ACC112 (cell line): ENCODE measurements at regions not wholly inside any gene's neighbourhood (a gene's known extent, or its start where the extent isn't known, plus 50 kb on each side); places are given as distances from the start of the nearest gene placed in this dataset.

Experiments
- H2AFZ ChIP-seq: fragments of 200-600 bp; sonication (generic); one replicate; pipeline ENCODE4 v1.6.0; 2017; ENCODE audit warnings: antibody characterized with exemption, low read length; ENCODE audit not compliant: unreplicated experiment
- H3K27ac ChIP-seq: fragments of 200-600 bp; sonication (generic); 2 replicates; pipeline ENCODE4 v1.5.1; 2014; ENCODE audit warnings: low read depth, mild to moderate bottlenecking, antibody characterized with exemption, low read length, moderate library complexity
- H3K27me3 ChIP-seq: fragments of 200-600 bp; sonication (generic); 2 replicates; pipeline ENCODE4 v1.6.1; 2014; ENCODE audit warnings: mild to moderate bottlenecking, antibody characterized with exemption, low read length, moderate library complexity, mixed read lengths; ENCODE audit not compliant: insufficient read depth
- H3K36me3 ChIP-seq: fragments of 200-600 bp; sonication (generic); 2 replicates; pipeline ENCODE4 v1.6.1; 2016; ENCODE audit warnings: mild to moderate bottlenecking, antibody characterized with exemption, low read length, moderate library complexity, mixed read lengths; ENCODE audit not compliant: insufficient read depth
- H3K4me1 ChIP-seq: fragments of 200-600 bp; sonication (generic); one replicate; pipeline ENCODE4 v1.6.1; 2016; ENCODE audit warnings: low read length, mixed read lengths; ENCODE audit not compliant: insufficient read depth, unreplicated experiment, control insufficient read depth
- H3K4me3 ChIP-seq: fragments of 200-600 bp; sonication (generic); 2 replicates; pipeline ENCODE4 v1.5.1; 2014; ENCODE audit warnings: mild to moderate bottlenecking, low read depth, low read length
- H3K79me2 ChIP-seq: fragments of 200-600 bp; sonication (generic); one replicate; pipeline ENCODE4 v1.6.0; 2016; ENCODE audit warnings: low read length; ENCODE audit not compliant: control insufficient read depth, unreplicated experiment, insufficient read depth

DNA sequence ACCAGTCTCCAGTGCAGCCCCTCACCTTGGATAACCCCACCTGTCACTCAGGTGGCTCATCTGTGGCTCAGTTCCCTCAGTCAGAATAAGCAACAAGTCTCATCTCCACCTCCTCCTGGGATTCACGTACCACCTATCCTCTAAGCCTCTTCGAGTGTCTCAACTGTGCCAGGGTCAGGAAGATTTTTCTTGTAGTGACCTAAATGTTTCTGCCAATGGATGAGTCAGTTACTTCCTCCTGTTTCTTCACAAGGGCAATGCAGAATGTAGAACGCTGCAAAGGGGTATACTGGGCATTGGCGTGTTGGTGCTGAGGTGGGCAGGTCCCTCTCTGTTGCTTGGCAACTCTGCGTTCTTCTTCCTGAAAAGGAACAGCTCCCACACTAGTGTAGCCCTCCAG is 213.3 kb upstream of the CXCR4 start:
- Histone ChIP-seq H3K27me3 (no peaks in the 10 kb centered on the region), H3K4me3 (no peak overlapping the region), H3K4me1 (no peaks in the 10 kb centered on the region), H3K79me2 (no peaks in the 10 kb centered on the region), H3K36me3 (no peaks in the 10 kb centered on the region), H2AFZ (no peak overlapping the region), H3K27ac (no peak overlapping the region)

DNA sequence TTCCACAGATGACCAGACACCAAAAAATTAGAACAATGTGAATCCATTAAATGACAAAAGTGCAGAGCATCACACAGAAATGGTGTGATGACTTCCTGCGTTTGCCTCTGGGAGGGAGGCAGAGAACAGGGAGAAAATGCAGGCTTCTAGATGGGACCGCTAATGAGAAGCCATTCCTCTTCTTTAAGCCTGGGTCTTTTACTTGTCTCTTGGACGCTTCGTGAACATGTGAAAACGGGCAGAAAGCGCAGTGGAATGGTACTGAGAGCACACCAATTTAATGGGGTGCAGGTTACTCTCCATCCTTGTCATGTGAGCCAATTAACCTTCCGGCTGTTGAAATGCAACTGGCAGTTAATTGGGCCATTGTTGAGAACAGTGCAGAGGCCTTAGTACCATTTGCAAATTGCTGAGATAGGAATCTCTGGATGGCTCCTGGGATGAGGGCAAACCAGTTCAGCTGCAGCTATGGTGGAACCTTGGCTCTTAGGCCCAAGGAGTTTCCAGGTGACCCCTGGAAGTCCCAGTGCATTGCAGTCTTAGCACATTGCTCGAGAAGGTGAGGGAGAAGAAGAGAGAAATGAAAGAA is 210.4 kb upstream of the CXCR4 start:
- H2AFZ ChIP-seq, result no peak overlapping the region
- no peak overlapping the region for H3K4me3 ChIP-seq
- no peaks in the 10 kb centered on the region for H3K79me2 ChIP-seq
- H3K4me1 ChIP-seq, result no peaks in the 10 kb centered on the region
- no peak overlapping the region for H3K27ac ChIP-seq
- no peaks in the 10 kb centered on the region for H3K36me3 ChIP-seq
- no peaks in the 10 kb centered on the region for H3K27me3 ChIP-seq

DNA sequence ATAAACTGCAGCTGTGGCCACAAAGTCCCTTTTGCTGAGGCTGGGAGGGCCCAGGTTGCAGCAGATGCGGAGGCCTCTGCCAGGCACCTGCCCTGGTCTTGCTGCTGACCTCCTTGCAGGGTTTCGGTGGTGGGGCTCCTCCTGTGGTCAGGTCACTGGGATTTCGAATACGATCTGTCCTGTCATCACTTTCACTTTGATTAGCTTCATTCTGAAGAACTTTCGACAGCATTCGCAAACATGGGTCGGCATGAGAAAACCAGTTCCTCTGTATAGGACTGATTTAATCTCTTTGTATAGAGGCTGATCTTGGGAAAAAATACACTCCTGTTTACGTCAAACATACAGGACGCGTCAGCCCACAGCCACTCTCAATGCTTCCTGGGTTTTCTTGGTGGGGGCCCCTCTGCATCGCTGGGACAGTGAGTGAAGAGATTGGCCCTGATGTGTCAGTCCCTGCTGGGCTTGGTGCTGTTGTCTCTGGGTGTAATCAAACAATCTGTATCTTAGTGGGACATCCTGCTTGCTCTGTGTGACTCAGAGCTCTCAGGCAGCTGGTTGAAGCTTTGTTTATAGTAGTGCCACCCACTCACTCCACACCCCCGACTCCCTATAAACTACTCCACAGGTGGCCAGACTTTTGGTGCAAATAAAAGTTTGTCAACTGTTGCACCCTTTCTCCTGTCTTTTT is 209.4 kb upstream of the CXCR4 start:
- H3K27ac ChIP-seq, result no peak overlapping the region
- no peak overlapping the region for H3K4me3 ChIP-seq
- no peaks in the 10 kb centered on the region for H3K79me2 ChIP-seq
- no peak overlapping the region for H2AFZ ChIP-seq
- no peaks in the 10 kb centered on the region for H3K36me3 ChIP-seq
- no peaks in the 10 kb centered on the region for H3K27me3 ChIP-seq
- H3K4me1 ChIP-seq, result no peaks in the 10 kb centered on the region

DNA sequence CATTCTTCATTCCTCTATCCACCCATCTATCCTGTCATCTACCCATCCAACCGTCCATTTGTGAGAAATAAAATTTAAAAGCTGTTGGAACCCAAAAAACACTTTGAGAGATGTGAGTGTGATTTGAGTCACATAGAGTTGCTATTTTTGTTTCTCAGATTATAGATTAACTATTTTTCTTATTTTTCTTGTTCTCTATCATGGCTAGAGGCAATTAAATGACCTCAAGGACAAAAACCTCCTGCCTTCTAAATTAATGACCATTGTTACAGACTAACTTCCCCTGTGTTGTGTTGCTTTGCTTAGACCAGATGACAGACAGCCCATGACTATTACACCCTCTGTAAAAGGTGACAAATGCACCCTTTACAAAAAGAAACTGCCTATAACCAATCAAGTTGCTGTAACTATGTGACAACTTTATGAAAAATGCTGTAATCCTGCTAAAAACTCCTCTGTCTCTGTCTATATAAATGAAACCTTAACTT is 207.9 kb upstream of the CXCR4 start:
- no peak overlapping the region for H3K4me3 ChIP-seq
- no peaks in the 10 kb centered on the region for H3K27me3 ChIP-seq
- H3K4me1 ChIP-seq, result no peaks in the 10 kb centered on the region
- no peaks in the 10 kb centered on the region for H3K36me3 ChIP-seq
- no peaks in the 10 kb centered on the region for H3K79me2 ChIP-seq
- no peak overlapping the region for H3K27ac ChIP-seq
- no peak overlapping the region for H2AFZ ChIP-seq

DNA sequence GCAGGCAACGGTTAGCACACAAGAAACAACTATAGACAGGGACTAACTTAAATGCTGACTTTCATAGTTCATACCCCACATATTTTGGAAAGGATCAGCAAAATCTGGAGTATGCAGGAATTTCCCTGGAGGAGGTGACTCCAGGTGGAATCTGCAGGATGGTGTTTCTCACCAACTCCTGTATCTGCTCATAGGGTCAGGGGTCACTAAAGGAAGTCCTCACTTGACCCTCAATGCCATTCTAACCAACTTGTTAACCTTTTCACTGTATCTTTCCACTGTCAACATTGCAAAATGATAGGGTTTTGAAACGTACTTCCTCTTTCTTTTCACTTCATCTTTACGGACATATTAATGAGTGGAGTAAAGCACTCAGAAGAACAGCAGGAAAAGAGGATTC is 207.0 kb upstream of the CXCR4 start:
- no peaks in the 10 kb centered on the region for H3K27me3 ChIP-seq
- H3K4me3 ChIP-seq, result no peak overlapping the region
- no peak overlapping the region for H3K27ac ChIP-seq
- no peaks in the 10 kb centered on the region for H3K36me3 ChIP-seq
- no peak overlapping the region for H2AFZ ChIP-seq
- no peaks in the 10 kb centered on the region for H3K79me2 ChIP-seq
- H3K4me1 ChIP-seq, result no peaks in the 10 kb centered on the region

DNA sequence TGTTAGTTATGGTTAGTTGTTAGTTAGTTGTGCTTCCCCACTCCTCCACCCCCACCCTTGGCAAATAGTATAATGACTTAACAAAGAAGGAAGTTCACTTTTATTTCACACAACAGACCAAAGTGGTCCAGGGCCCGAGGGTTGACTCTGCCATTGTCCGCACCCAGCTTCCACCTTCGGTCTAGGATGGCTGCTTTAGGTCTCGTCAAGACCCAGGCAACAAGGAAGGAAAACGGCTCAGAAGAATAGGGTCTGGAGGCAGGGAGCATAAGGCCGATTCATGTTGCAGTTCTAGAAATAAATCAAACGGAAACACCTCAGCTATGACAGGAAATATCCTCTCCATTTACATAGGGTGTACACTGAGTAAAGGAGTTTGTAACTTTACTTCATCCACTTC is 206.0 kb upstream of the CXCR4 start:
- no peaks in the 10 kb centered on the region for H3K4me1 ChIP-seq

DNA sequence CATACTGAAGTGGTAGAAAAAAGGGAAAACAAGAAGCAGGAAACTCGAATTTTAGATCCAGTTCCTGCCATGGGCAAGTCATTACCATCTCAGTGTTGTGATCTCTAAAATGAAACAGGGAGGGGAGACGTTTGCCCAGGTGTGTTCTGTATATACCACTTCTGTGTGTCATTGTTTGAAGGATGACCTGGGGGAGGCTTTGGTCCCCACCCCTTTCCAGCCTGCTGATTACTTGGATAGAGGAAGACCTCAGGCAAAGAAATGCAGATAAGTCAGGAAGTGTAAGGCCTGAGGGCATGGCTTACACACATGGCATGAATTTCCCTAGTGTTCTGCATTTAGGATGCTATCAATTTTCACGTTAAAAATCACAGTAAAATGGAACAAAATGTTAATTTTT is 205.2 kb upstream of the CXCR4 start:
- Histone ChIP-seq H3K79me2 (no peaks in the 10 kb centered on the region), H3K4me1 (no peaks in the 10 kb centered on the region), H3K4me3 (no peak overlapping the region), H2AFZ (no peak overlapping the region), H3K27me3 (no peaks in the 10 kb centered on the region), H3K36me3 (no peaks in the 10 kb centered on the region), H3K27ac (no peak overlapping the region)

More for the DNA sequence above, 206.0 kb upstream of the CXCR4 start:
- H2AFZ ChIP-seq, result no peak overlapping the region
- H3K27ac ChIP-seq, result no peak overlapping the region
- H3K36me3 ChIP-seq, result no peaks in the 10 kb centered on the region
- H3K79me2 ChIP-seq, result no peaks in the 10 kb centered on the region
- no peak overlapping the region for H3K4me3 ChIP-seq
- no peaks in the 10 kb centered on the region for H3K27me3 ChIP-seq

DNA sequence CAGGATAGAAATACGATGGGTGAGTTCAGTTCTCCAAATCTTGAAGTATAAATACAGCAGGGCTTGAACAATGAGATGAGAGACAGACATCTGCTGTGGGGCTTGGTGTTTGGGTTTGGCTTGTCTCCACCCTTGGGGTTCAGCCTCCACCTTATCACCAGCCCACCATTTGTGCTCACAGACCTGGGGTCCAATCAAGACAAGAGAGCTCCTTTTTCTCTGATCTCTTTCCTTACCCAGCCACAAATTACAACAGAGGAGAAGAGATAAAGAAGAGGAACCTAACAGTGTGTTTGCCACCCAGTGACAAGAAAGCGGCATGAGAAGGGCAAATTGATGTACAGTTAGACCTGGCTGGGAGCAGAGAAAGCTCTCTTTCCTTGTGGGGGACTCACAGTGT is 204.5 kb upstream of the CXCR4 start:
- Histone ChIP-seq H3K36me3 (no peaks in the 10 kb centered on the region), H3K79me2 (no peaks in the 10 kb centered on the region), H2AFZ (no peak overlapping the region), H3K4me3 (no peak overlapping the region), H3K4me1 (no peaks in the 10 kb centered on the region), H3K27me3 (no peaks in the 10 kb centered on the region), H3K27ac (no peak overlapping the region)

DNA sequence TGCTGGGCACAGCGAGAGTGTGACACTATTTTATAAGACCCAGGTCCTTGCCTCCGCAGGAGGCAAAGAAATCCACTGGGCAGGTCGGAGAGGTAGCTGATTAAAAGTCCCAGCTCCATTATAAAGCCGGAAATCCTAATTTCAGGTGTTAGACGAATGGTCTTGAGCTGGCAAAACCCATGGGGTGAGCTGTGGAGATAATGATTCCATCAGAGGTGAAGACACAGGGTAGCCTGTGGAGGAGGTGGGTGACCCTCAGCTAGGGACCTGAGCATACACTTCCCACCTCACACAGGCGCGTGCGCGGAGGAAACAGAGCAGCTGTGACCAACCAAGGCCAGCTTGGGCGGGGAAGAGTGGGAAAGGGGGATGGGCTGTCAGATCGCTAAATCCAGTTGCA is 201.7 kb upstream of the CXCR4 start:
- H3K27ac ChIP-seq, result no peak overlapping the region
- H2AFZ ChIP-seq, result no peak overlapping the region
- no peaks in the 10 kb centered on the region for H3K4me1 ChIP-seq

DNA sequence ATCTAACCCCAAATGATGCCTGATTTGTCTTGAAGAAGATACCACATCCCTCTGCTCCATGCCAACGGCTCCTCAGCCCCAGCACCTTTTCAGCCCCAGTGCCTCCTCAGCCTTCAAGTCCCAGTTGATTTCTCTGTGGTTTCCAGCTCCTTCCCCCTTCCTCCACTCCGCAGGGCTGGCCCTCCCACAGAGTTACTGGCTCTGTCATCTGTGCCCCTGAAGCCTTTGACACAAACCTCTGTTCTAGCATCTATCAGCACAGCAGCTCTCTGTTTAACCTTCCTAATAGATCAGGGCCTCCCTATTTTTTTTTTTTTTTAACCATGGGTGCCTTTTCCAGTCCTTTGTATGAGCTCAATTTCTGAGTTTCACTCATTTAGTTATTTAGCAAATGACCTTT is 201.3 kb upstream of the CXCR4 start:
- Histone ChIP-seq H3K79me2 (no peaks in the 10 kb centered on the region), H3K4me1 (no peaks in the 10 kb centered on the region), H3K27me3 (peaks cover 3% of the 10 kb centered on the region; the same call in 1 of the 2 replicates), H3K27ac (no peak overlapping the region), H2AFZ (no peak overlapping the region), H3K4me3 (no peak overlapping the region), H3K36me3 (no peaks in the 10 kb centered on the region)

More for the DNA sequence above, 201.7 kb upstream of the CXCR4 start:
- Histone ChIP-seq H3K36me3 (no peaks in the 10 kb centered on the region), H3K27me3 (peaks cover 3% of the 10 kb centered on the region; the same call in 1 of the 2 replicates), H3K79me2 (no peaks in the 10 kb centered on the region), H3K4me3 (no peak overlapping the region)

DNA sequence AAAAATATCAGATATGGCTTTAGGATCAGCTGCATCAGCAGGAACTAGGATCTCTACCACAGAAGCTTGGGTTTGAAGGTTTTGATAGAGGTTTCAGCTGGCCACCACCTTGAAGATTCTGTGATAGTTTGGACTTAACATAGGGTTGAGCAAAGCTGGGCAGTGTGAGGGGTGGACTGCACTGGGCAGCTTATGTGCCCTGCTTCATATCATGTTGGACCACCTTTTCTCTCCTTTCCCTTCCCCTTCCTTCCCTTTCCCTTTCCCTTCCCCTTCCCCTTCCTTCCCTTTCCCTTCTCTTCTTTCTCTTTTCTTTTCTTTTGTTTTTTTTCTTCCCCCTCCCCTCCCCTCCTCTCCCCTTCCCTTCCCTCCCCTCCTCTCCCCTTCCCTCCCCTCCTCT is 196.3 kb upstream of the CXCR4 start:
- H3K4me1 ChIP-seq, result no peaks in the 10 kb centered on the region
- H3K4me3 ChIP-seq, result no peak overlapping the region
- H3K79me2 ChIP-seq, result no peaks in the 10 kb centered on the region
- H3K27me3 ChIP-seq, result peaks cover 6% of the 10 kb centered on the region; the same call in 1 of the 2 replicates
- no peaks in the 10 kb centered on the region for H3K36me3 ChIP-seq
- H3K27ac ChIP-seq, result no peak overlapping the region
- H2AFZ ChIP-seq, result no peak overlapping the region
